ENCODE measurements at regions not wholly inside any gene's neighbourhood (a gene's known extent, or its start where the extent isn't known, plus 50 kb on each side); places are given as distances from the start of the nearest gene placed in this dataset.

- no peak overlapping the region for H3K27ac Mint-ChIP-seq (ENCODE audit: unreplicated experiment)
- no peaks in the 10 kb centered on the region for H3K9me3 Mint-ChIP-seq (ENCODE audit: unreplicated experiment)
- no peaks in the 10 kb centered on the region for H3K27me3 Mint-ChIP-seq (ENCODE audit: unreplicated experiment)
- no peak for TF ChIP-seq CTCF (IDR thresholded peaks at IDR 0.05; ENCODE audit: unreplicated experiment)
- no peaks in the 10 kb centered on the region for H3K36me3 Mint-ChIP-seq (ENCODE audit: low read depth, unreplicated experiment)
- H3K4me3 Mint-ChIP-seq (ENCODE audit: unreplicated experiment) = no peak overlapping the region
- H3K4me1 Mint-ChIP-seq (ENCODE audit: unreplicated experiment) = no peaks in the 10 kb centered on the region
- DNase-seq (ENCODE audit: low spot score) = no peak
Measured at GRCh38 chr4:75158451-75158850, 225.5 kb downstream of the PARM1 start.

GRCh38 chr4:75154994-75155393 lies 222.1 kb downstream of the PARM1 start:
- Mint-ChIP-seq H3K27me3 (ENCODE audit: unreplicated experiment) (no peaks in the 10 kb centered on the region), H3K27ac (ENCODE audit: unreplicated experiment) (no peak overlapping the region), H3K4me3 (ENCODE audit: unreplicated experiment) (no peak overlapping the region), H3K36me3 (ENCODE audit: low read depth, unreplicated experiment) (no peaks in the 10 kb centered on the region), H3K4me1 (ENCODE audit: unreplicated experiment) (no peaks in the 10 kb centered on the region), H3K9me3 (ENCODE audit: unreplicated experiment) (no peaks in the 10 kb centered on the region)
- no peak for TF ChIP-seq CTCF (IDR thresholded peaks at IDR 0.05; ENCODE audit: unreplicated experiment)
- no peak for DNase-seq (ENCODE audit: low spot score)

- TF ChIP-seq CTCF (IDR thresholded peaks at IDR 0.05; ENCODE audit: unreplicated experiment) = no peak
- H3K4me3 Mint-ChIP-seq (ENCODE audit: unreplicated experiment) = no peak overlapping the region
- H3K27ac Mint-ChIP-seq (ENCODE audit: unreplicated experiment) = no peak overlapping the region
- H3K9me3 Mint-ChIP-seq (ENCODE audit: unreplicated experiment) = no peaks in the 10 kb centered on the region
- no peaks in the 10 kb centered on the region for H3K4me1 Mint-ChIP-seq (ENCODE audit: unreplicated experiment)
- H3K27me3 Mint-ChIP-seq (ENCODE audit: unreplicated experiment) = no peaks in the 10 kb centered on the region
- DNase-seq (ENCODE audit: low spot score) = no peak
- H3K36me3 Mint-ChIP-seq (ENCODE audit: low read depth, unreplicated experiment) = no peaks in the 10 kb centered on the region
Measured at GRCh38 chr4:75146223-75146622, 213.3 kb downstream of the PARM1 start.

GRCh38 chr4:75144475-75144874 lies 211.6 kb downstream of the PARM1 start:
- Mint-ChIP-seq H3K4me1 (ENCODE audit: unreplicated experiment) (no peaks in the 10 kb centered on the region), H3K36me3 (ENCODE audit: low read depth, unreplicated experiment) (no peaks in the 10 kb centered on the region), H3K27me3 (ENCODE audit: unreplicated experiment) (no peaks in the 10 kb centered on the region), H3K27ac (ENCODE audit: unreplicated experiment) (no peak overlapping the region), H3K9me3 (ENCODE audit: unreplicated experiment) (no peaks in the 10 kb centered on the region), H3K4me3 (ENCODE audit: unreplicated experiment) (no peak overlapping the region)
- no peak for TF ChIP-seq CTCF (IDR thresholded peaks at IDR 0.05; ENCODE audit: unreplicated experiment)
- no peak for DNase-seq (ENCODE audit: low spot score)

GRCh38 chr4:75142850-75143249 lies 209.9 kb downstream of the PARM1 start:
- no peaks in the 10 kb centered on the region for H3K36me3 Mint-ChIP-seq (ENCODE audit: low read depth, unreplicated experiment)

More at GRCh38 chr4:75142850-75143249, 209.9 kb downstream of the PARM1 start:
- no peak for TF ChIP-seq CTCF (IDR thresholded peaks at IDR 0.05; ENCODE audit: unreplicated experiment)
- no peak for DNase-seq (ENCODE audit: low spot score)
- no peaks in the 10 kb centered on the region for H3K4me1 Mint-ChIP-seq (ENCODE audit: unreplicated experiment)
- H3K27ac Mint-ChIP-seq (ENCODE audit: unreplicated experiment) = no peak overlapping the region
- no peak overlapping the region for H3K4me3 Mint-ChIP-seq (ENCODE audit: unreplicated experiment)
- no peaks in the 10 kb centered on the region for H3K9me3 Mint-ChIP-seq (ENCODE audit: unreplicated experiment)
- H3K27me3 Mint-ChIP-seq (ENCODE audit: unreplicated experiment) = no peaks in the 10 kb centered on the region
